GM18951 (cell line): ENCODE measurements at regions not wholly inside any gene's neighbourhood (a gene's known extent, or its start where the extent isn't known, plus 50 kb on each side); places are given as distances from the start of the nearest gene placed in this dataset.
"Not testable (repeated sequence)": the region's sequence is repeated elsewhere in the genome, so short reads cannot be mapped to it uniquely, and the experiment has no call there.

Source experiments
- POLR2A ChIP-seq: IDR thresholded peaks from 4 replicates; pipeline ENCODE4 v1.6.1; 2011; ENCODE audit warnings: mild to moderate bottlenecking; ENCODE audit not compliant: insufficient read length, insufficient read depth; ENCODE audit errors: extremely low read depth
- in situ Hi-C: fragments of 300-500 bp; cut with MboI; formaldehyde crosslinking; loops from one replicate; pipeline ENCODE4 v1.12.0; 2022; ENCODE audit warnings: low sequenced_read_pairs, mixed read lengths, inconsistent platforms; ENCODE audit not compliant: unreplicated experiment

DNA sequence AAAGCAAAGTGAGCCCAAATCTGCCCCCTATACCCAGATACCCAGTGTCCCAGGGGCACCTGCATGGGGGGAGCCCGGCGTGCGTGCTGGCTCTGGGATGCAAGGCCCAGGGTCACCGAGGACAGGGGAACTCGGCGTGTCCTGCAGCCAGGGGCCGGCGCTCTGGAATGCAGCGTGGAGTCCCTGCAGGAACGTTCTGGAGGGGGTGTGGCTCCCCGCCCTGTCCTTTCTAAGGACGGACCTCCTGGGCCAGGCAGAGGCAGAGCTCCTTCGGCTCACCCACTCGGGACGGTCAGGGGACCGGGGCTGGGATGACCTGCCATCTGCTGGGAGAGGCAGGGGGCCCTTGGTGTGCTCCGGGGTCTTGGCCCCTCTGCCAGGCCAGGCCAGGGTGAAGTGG lies 1196.8 kb downstream of the BRD1 start:
- TF ChIP-seq POLR2A: no peak
- in situ Hi-C loops: no loop called here

DNA sequence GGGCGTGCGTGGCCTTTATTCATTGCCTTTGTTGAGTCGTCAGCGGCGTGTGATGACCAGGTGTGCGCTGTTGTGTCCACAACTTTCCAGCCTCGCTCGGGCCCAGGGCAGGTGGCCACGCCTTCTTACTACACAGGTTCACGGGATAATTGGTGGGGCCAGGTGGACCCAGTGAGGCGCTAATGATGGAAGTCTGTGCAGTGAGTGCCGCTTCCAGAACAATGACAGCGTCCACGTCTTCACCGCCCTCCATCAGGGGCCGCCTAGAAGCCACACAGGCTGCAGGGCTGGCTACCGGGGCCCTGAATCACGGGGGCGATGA lies 1197.3 kb downstream of the BRD1 start:
- in situ Hi-C loops: no loop called here
- no peak for TF ChIP-seq POLR2A

DNA sequence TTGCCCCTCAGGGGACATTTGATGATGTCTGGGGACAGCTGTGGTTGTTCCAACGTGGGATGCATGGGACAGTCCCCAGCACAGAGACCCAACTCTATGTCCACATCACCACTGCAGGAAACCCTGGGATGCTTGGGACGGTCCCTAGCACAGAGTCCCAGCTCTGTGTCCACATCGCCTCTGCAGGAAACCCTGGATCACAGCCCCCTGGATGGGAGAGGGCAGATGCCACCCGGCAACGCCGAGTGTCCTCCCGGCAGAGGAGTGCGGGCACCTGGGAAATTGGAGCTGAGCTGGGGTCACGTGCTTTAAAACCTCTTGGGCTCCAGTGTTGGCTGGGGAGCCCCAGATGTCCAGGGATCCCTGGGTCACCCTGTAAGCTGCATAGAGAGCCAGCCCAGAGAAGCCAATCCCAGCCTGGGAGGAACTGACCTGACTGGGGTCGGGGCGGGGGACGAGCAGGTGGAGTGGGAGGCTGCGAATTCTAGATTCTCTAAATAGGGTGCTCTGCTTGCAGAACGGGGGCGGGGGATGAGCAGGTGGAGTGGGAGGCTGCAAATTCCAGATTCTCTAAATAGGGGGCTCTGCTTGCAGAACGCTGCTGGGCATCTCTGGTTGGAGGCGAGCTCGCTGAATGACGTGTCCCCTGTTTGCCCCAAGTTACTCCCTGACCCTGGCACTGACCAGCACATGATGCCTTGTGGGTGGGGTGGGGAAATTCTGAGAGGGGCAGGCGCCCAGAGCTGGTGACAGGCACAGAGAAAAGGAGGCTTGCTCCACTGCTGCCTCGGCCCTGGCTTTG lies 1197.8 kb downstream of the BRD1 start:
- no peak for TF ChIP-seq POLR2A
- in situ Hi-C loops: no loop called here

DNA sequence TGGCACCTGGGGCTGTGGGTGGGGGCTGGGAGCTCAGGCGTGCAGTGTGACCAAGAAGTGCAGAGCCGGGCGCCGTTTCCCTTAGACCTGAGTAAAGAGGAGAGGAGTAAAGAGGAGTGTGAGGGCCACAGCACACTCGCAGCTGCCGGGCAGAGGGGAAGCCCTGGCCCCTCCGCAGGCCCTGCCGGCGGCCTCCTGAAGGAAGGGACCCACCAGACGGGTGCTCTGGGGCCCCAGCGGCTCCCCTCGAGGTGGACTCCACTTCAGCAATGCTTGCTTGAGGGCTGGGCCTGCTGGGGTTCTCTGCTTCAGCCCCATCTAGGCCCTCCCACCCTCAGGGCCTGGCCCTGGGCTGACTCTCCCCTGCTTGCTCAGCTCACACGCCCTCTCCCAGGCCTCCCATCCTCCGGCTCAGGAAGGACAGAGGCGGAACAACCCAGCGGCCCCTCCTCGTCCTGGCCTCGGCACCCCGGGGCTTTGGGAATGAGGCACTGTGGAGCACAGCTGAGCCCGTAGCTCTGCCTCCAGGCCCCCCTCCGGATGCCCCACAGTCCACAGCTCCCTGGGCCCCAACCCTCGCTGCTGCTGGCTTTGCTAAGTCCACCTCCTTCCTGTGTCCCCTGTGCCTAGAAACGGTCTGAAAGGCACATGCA lies 1198.7 kb downstream of the BRD1 start:
- in situ Hi-C loops: no loop called here
- no peak for TF ChIP-seq POLR2A

DNA sequence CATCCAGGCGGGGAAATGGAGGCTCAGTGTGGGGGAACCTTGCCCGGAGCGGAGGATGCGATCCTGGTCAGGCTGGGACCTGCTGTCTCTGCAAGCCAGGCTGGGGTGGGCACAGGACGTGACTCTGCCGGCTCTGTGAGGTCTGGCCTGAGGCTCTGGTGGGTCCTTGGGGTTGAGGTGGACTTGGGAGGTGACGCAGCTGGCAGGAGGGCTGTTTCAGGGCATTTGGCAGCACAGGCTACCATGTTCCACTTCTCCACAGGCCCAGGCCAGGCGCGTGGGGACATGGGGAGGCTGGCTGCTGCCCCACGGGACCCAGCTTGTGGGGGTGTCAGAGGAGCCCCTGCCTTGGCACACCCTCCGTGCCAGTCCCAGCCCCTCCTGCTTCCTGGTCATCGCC lies 1199.7 kb downstream of the BRD1 start:
- TF ChIP-seq POLR2A: no peak
- in situ Hi-C loops: no loop called here

DNA sequence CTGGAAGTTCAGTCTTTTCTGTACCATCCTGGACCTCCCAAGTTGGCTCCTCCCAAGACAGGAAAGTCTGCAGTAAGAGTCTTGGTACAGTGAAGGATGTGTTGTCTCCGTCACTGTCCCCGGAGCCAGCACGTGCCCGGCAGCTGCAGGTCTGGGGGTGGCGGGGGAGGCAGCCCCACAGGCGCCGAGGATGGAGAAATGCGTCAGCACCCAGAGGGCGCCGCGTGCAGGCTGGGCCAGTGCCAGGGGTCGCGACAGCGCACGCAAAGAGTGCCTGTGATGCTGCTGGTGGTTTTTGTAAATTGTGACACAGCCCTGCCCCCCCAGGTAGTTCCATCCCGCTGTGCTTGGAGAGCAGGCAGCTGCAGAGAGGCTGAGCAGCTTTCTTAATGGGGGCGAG lies 1200.5 kb downstream of the BRD1 start:
- no peak for TF ChIP-seq POLR2A
- in situ Hi-C loops: no loop called here

DNA sequence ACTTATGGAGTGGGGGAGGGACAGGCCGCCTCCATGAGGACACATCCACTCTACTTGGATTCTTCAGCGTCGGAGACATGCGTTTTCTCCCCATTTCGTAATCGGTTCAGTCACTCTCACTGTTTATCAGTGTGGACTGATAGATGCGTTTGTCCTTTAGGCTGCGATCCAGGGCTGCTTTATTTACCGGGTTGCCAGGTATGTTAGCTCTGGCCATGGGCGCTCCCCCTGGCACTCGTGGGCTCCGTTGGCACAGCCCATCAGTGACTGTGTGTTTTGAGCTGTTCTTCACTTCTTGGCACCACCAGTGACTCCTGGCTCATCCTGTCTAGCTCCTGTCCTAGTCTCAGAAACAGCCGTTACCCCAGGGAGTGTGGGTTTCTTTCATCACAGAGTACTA lies 1203.3 kb downstream of the BRD1 start:
- no peak for TF ChIP-seq POLR2A
- in situ Hi-C loops: no loop called here

DNA sequence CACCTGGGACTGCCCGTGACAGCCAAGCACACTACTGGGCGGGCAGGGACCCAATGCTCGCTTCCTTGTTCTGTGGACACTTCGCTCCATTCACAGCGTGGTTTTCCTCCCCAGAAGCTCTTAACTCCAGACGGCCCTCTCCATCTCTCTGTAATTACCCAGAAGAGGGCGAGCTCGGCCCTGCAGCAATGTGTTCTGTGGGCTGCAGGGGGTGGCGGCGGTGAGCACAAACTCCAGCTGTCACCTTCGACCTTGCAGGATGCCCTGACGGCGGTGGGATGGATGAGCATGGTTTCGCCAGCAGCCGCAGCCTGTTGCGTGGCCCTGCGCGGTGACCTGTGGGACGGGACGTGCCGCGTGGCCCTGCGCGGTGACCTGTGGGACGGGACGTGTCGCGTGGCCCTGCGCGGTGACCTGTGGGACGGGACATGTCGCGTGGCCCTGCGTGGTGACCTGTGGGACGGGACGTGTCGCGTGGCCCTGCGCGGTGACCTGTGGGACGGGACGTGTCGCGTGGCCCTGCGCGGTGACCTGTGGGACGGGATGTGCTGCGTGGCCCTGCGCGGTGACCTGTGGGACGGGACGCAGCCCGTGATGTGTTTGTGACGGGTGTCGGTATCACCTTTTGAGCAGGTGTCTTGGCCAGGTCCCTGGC lies 1204.7 kb downstream of the BRD1 start:
- TF ChIP-seq POLR2A: no peak
- in situ Hi-C loops: no loop called here

DNA sequence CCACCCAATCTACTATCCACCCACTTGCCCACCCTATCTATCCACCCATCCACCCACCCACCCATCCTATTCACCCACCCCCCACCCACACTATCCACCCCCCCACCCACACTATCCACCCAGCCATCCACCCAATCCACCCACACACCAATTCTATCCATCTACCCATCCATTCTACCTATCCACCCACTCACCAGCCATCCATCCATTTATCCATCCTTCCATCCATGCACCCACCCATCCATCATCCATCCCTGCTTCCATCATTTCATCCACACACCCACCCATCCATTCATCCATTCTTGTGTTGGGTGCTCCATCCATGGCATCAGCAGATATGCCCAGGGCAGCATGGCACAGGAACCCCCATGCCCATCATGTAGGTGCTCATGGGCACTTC lies 1206.6 kb downstream of the BRD1 start:
- in situ Hi-C loops: no loop called here
- TF ChIP-seq POLR2A: no peak

DNA sequence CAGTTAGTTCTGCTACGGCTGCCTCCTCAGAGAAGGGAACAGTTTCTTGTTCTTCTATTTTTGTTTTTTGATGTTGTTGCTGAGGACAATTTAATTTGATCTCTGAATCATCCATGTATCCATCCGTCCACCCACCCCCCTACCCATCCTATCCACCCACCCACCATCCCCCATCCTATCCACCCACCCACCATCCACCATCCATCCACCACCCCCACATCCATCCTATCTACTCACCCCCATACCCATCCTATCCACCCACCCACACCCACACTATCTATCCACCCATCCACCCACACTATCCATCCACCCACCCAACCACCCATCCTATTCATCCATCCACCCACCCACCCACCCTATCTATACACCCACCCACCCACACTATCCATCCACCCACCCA lies 1207.2 kb downstream of the BRD1 start:
- in situ Hi-C loops: not testable (repeated sequence)

DNA sequence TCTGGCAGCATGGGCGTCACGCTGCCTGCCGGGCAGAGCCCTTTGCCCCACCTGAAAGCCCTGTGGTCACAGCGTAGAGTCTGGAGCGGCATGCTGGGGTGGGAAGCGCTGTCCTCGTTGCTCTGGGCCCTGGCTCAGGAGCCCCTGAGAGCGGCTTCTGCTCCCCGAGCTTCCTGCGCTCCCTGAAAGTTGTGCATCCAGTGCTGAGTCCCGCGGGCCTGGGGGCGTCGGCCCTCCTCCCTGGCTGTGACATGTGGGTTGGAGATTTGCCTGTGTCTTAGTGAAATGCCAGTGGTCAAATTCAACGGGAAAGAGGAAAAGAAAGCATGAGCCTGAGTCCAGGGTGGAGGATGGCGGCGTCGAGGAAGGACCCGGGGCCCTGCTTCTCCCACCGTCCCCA lies 1208.0 kb downstream of the BRD1 start:
- in situ Hi-C loops: no loop called here
- no peak for TF ChIP-seq POLR2A

DNA sequence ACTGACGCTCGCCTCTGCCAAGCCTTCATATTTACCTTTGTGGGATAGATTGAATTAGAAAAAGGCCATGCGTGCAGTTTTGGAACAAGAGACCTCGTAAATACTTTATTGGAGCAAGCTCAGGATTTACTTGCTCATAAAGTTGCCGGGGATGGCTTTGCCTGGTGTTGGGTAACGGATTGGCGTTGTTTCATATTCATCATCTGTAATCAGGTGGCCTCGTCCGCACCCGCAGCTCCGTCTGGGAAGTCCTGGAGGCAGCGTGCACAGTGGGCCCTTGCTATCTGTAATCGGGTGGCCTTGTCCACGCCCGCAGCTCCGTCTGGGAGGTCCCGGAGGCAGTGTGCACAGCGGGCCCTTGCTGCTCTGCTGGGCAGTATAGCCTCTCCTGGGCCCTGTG lies 1209.3 kb downstream of the BRD1 start:
- in situ Hi-C loops: no loop called here
- TF ChIP-seq POLR2A: no peak

DNA sequence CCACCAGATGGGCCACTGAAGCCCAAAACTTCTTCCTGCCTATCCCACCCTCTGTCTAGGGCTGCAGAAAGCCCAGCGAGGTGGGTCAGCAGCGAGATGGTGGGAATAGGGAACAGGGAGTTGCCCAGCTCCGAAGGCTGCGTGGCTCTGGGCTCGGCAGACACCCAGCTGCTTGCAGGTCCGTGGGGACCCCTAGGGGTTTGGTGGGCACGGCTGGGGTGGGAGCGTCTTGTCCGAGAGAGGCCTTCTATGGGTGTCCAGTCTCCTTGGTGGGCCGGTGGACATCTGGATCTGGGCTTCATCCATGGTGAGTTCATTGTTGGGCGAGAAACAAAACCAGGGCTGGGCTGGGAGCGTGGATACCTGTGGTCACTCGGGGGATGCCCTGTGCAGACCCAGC lies 1211.0 kb downstream of the BRD1 start:
- TF ChIP-seq POLR2A: no peak
- in situ Hi-C loops: no loop called here

DNA sequence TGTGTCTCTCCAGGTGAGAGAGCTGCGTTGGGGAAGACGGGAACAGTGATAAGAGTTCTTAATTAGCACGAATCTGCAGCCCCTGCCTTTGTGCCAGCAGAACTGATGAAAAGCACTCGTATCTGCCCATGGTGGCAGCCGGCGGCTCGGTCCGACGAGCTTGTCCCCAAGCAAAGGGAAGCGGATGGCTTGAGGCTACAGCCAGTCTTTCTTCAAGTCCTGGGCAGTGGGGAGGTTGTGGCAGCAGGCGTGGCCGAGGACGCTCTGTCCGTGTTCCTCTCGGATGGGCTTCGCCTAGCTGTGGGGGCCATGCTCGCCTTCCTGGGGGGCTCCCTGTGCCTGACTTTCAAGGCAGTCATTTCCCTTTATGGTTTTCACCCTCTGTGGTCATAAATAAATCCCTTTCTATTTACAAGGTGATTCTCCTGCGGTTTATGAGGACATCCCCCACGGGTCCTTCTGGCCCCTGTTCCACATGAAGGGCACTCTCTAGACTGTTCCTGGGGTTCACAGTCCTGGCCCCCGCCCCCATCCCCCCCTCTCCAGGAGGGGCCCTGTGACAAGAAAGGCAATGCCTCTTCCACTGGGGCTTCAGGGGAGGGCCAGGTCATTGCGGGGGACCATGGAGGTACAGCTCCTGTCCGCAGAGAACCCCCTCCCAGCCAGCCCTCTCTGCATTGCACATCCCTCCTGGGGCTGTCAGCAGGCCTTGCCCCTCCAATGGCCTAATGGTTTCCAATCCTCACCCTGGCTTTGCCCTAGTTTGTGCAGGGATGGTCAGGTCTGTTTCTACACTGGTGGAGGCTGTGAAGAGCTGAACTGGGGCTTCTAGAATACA lies 1212.3 kb downstream of the BRD1 start:
- in situ Hi-C loops: no loop called here

More for the DNA sequence above, 1212.3 kb downstream of the BRD1 start:
- no peak for TF ChIP-seq POLR2A
